GM18867 (cell line): ENCODE measurements at regions not wholly inside any gene's neighbourhood (a gene's known extent, or its start where the extent isn't known, plus 50 kb on each side); places are given as distances from the start of the nearest gene placed in this dataset.

Experiments
- ATAC-seq: cut with Tn5 transposase; IDR thresholded peaks from one replicate; pipeline ENCODE4 v1.9.1; 2021; ENCODE audit warnings: mild to moderate bottlenecking, moderate library complexity; ENCODE audit not compliant: unreplicated experiment

- no peak for ATAC-seq
These were observed 629.5 kb downstream of the BRD1 start for GRCh38 chr22:49197986-49198704.

DNA sequence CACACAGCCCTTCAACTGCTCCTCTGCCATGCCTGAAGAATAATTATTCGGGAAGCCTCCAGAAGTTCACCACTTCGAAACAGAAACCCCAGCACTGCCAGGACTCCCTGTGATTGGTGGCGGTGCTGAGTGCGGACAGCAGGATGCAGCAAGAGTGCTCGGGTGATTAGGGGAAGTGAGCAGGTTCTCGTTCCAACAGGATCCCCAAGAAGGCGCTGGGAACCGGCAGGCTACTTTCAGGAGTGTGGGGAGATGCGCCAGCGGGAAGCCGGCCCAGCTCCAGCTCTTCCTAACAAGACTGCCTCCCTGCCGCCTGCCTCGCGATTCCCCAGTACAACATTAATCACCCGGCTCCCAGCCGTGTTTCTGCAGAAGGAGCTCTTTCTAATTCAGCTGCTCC lies 630.2 kb downstream of the BRD1 start:
- ATAC-seq, result no peak

DNA sequence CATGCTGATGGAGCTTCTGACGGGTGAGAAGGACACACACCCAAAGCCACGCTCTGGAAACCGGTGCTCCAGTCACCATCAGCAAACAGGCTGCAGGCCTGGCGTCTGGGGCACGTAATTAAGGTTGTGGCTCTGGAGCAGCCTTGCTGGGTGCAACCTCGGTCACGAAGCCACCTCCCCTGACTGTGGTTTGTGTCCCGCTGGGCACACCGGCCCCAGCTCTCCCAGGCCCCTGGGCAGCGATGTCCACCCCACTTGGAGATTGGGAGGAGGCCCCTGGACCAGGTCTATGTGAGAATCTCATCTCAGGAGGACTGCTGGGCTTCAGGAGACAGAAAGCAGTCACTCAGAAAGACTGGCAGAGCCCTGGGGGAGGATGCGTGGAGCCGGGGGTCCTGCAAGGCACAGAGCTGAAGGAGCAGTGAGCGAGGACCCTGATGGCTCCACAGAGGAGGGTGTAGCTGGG lies 631.6 kb downstream of the BRD1 start:
- no peak for ATAC-seq

- ATAC-seq, result no peak
These were observed 632.0 kb downstream of the BRD1 start for GRCh38 chr22:49195636-49196035.

- no peak for ATAC-seq
These were observed 633.7 kb downstream of the BRD1 start for GRCh38 chr22:49193901-49194465.

GRCh38 chr22:49193348-49193747 lies 634.3 kb downstream of the BRD1 start:
- ATAC-seq, result no peak

GRCh38 chr22:49192857-49193250 lies 634.8 kb downstream of the BRD1 start:
- ATAC-seq, result no peak

GRCh38 chr22:49192180-49192856 lies 635.4 kb downstream of the BRD1 start:
- ATAC-seq, result no peak

GRCh38 chr22:49191506-49191980 lies 636.1 kb downstream of the BRD1 start:
- no peak for ATAC-seq

DNA sequence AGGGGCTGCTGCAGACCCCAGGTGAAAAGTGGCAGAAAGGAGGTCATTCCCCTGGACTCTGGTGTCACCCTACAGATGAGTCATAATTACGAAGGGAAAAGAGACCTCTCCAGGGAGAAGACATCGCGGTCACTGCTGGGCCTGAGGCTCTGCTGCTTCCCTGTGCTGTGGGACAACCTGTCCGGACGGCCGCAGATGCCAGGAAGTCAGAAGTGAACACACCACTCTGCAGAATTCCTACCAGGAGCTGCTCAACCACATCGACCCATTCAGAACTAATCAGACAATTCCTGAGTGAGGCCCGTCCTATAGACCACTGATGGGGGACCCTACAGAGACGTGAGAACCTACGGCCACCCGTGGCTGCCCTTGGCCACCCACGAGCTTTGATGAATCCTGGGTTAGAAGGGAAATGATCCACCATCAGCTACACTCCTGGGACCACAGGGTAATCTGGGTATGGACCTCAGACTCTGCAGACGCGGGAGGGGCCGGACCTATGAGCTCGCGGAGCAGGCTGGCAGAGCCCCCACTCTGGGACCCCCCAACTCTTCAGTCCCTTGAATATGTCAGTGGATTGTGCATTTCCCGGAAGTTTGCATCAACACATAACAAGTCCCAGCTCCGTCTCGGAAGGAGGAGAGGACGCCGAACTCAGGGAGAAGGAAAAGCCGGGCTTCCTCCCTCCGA lies 636.7 kb downstream of the BRD1 start:
- no peak for ATAC-seq

DNA sequence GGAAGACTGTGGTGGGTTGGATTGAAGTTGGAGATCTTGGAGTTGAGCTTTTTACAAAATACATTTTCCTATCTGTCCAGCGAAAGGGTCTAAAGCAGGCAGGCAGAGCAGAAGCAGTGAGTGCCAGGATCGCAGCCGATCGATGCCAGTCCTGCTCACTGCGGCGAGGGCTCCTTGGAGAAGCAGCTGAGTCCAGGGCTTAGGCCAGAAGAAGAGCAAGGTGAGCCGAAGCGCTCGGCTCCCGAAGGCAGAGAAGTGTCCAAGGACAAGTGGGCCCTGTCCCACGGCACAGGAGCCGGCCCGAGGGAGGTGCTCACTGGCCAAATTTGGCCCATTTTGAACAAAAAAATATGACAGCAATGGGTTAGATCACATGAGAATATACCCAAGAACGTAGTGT lies 637.8 kb downstream of the BRD1 start:
- no peak for ATAC-seq

GRCh38 chr22:49188591-49188990 lies 639.1 kb downstream of the BRD1 start:
- ATAC-seq, result no peak

GRCh38 chr22:49188091-49188490 lies 639.6 kb downstream of the BRD1 start:
- ATAC-seq, result no peak

- ATAC-seq, result no peak
These were observed 640.9 kb downstream of the BRD1 start for GRCh38 chr22:49186762-49187161.

DNA sequence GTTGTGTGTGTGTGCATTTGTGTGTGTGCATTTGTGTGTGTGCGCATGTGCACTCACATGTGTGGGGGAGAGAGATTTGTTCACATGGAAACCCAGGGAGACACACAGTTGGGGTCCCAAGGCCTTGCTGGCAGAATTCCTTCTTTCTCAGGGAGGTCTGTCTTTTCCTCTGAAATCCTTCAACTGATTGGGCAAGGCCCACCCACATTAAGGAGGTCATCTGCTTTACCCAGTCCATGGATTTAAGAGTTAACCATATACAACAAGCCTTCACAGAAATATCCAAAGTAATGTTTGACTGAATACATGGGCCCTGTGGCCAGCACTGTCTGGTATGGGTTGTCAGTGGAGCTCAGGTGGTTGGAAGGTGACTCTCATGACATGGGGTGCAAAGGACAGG lies 641.4 kb downstream of the BRD1 start:
- ATAC-seq, result no peak

GRCh38 chr22:49185312-49185969 lies 642.2 kb downstream of the BRD1 start:
- no peak for ATAC-seq

GRCh38 chr22:49184736-49185135 lies 642.9 kb downstream of the BRD1 start:
- no peak for ATAC-seq

DNA sequence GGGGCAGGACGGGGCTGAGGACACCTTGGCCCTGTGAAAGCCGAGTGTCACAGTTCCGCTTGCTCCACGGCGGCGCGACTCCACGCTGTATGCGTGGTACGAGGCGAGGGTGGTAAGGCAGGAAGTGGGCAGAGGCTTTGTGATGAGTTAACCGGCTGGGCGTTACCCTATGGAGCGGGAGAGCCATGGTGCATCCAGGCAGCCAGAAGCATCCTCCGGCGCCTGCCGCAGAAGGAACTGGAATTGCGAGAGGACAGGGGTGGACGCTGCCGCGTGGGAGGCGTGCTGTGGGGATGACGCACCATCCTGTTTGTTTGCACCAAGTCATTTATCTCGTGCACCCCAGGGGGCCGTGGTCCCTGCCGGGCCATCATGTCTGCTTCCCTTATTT lies 643.9 kb downstream of the BRD1 start:
- ATAC-seq, result no peak

GRCh38 chr22:49183208-49183825 lies 644.4 kb downstream of the BRD1 start:
- no peak for ATAC-seq

DNA sequence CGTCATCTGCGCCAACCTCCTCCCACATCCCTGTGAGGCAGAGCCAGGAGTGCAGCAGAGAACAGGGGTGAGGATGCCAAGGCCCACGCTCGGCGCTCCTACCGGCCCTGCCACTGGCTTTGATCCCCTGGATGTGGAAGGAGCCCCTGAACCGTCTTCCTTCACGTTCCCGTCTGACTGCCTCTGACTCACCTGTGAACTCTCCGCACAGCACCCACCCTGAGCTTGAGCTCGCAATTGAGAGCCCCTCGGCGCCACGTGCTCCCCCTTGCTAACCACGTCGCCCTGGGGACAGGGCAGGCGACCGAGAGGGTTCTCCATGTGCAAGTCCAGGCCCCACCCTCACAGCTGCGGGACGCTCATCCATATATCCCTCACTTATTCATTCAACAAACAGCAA lies 645.3 kb downstream of the BRD1 start:
- ATAC-seq, result no peak

DNA sequence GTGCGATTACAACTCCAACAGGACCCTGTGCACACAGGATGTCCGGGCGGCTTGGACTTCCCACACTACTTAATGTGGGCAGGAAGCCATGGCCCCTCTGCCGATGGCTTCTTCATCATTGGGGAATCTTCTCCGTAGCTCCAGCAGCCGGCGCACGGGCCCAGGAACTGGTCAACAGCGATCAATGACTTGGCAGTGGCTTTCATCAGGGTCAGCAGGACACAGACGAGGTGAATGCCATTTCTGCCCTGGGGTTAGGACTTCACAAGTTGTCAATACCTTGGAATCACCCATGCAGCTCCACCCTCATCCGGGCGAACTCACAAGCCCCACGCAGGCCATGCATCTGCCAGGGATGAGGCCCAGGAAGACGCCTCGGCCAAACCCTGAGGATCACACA lies 645.7 kb downstream of the BRD1 start:
- ATAC-seq, result no peak
